HepG2 (cell line): ENCODE measurements at regions not wholly inside any gene's neighbourhood (a gene's known extent, or its start where the extent isn't known, plus 50 kb on each side); places are given as distances from the start of the nearest gene placed in this dataset.

Experiments
- ATAC-seq: fragments of 200-7000 bp; cut with Tn5 transposase; 3 replicates; pipeline ENCODE4 v1.9.1; 2020; ENCODE audit warnings: mild to moderate bottlenecking, moderate library complexity
- BruUV-seq: library from RNA; stranded (reverse); fragments of 400-500 nt; replicated peaks from 2 replicates; lab custom pipeline; 2021; lab: Mats Ljungman, UMichigan
- CTCF ChIA-PET: fragments of 300-600 bp; formaldehyde crosslinking; extraction: SDS; loops from one replicate; lab custom pipeline; 2021; ENCODE audit warnings: low total read pairs, inconsistent platforms, low intra/inter-chr PET ratio; lab: Yijun Ruan, JAX
- POLR2A ChIA-PET: fragments of 350-600 bp; sonication (Branson Sonifier 250); formaldehyde crosslinking; loops from one replicate; lab custom pipeline; 2020; ENCODE audit warnings: antibody characterized with exemption, inconsistent platforms; lab: Yijun Ruan, JAX
- DNase-seq: peaks from one replicate; pipeline ENCODE4 v3.0.0-alpha.2; 2015; ENCODE audit warnings: low spot score
- FAIRE-seq: peaks from 3 replicates; lab custom pipeline; 2011; peaks lifted over from hg19 to GRCh38; lab: Jason Lieb, UNC
- H2AFZ ChIP-seq: one replicate; pipeline ENCODE4 v1.6.1; 2011; ENCODE audit warnings: low read length, inconsistent platforms
- H3K27ac ChIP-seq: fragments of 300-600 bp; 3 replicates; pipeline ENCODE4 v1.8.0; 2011; ENCODE audit warnings: mixed run types, mild to moderate bottlenecking, mixed read lengths, low read length, inconsistent platforms; ENCODE audit not compliant: insufficient read depth; ENCODE audit errors: extremely low read length
- H3K27me3 ChIP-seq, 2 experiments: fragments of 200-600 bp in 1 of 2; 2 replicates in 1 of 2; 3 replicates in 1 of 2; pipeline versions ENCODE4 v1.6.0 to v1.8.0; 2011; ENCODE audit warnings: low read length in 2 of 2, mild to moderate bottlenecking in 2 of 2, moderate library complexity in 2 of 2, inconsistent platforms in 1 of 2; ENCODE audit not compliant: insufficient read depth in 2 of 2, control insufficient read depth in 1 of 2
- H3K36me3 ChIP-seq, 2 experiments: fragments of 200-600 bp in 1 of 2; replicated peaks in 1 of 2; 2 replicates in 1 of 2; 3 replicates in 1 of 2; pipeline versions ENCODE4 v1.5.1 to v1.8.0; 2011; ENCODE audit warnings: low read length in 2 of 2, inconsistent platforms in 1 of 2; ENCODE audit not compliant: insufficient read depth in 2 of 2, control insufficient read depth in 1 of 2
- H3K4me1 ChIP-seq: 2 replicates; pipeline ENCODE4 v1.5.1; 2012; ENCODE audit warnings: low read length, inconsistent platforms; ENCODE audit not compliant: insufficient read depth
- H3K4me2 ChIP-seq: 2 replicates; pipeline ENCODE4 v1.6.0; 2011; ENCODE audit warnings: low read depth, low read length, inconsistent platforms
- H3K4me3 ChIP-seq, 3 experiments: fragments of 200-600 bp in 1 of 3; sonication (generic), shearing (Covaris generic) in 1 of 3; replicated peaks in 1 of 3; 2 replicates each; pipeline ENCODE4 v1.5.1; 2011 to 2016; ENCODE audit warnings: low read length in 3 of 3, inconsistent platforms in 2 of 3, low read depth in 2 of 3, mild to moderate bottlenecking in 2 of 3, control low read depth in 1 of 3, mixed read lengths in 1 of 3; ENCODE audit not compliant: insufficient read depth in 1 of 3
- H3K79me2 ChIP-seq: one replicate; pipeline ENCODE4 v1.6.1; 2011; ENCODE audit warnings: low read length, inconsistent platforms; ENCODE audit not compliant: insufficient read depth
- H3K9ac ChIP-seq: 2 replicates; pipeline ENCODE4 v1.6.0; 2011; ENCODE audit warnings: mild to moderate bottlenecking, low read depth, low read length, inconsistent platforms; ENCODE audit not compliant: insufficient read depth
- H3K9me3 ChIP-seq: 2 replicates; pipeline ENCODE4 v1.5.1; 2012; ENCODE audit warnings: mild to moderate bottlenecking, low read length
- H4K20me1 ChIP-seq: 2 replicates; pipeline ENCODE4 v1.6.0; 2011; ENCODE audit warnings: inconsistent platforms, mild to moderate bottlenecking, low read length, moderate library complexity; ENCODE audit not compliant: insufficient read depth
- CREB3 ChIP-seq: sonication (generic); formaldehyde crosslinking; IDR thresholded peaks from 2 replicates; pipeline ENCODE4 v1.5.0; 2020; ENCODE audit warnings: missing genetic modification reagents
- FOSL2 ChIP-seq: sonication (generic); formaldehyde crosslinking; IDR thresholded peaks from 2 replicates; pipeline ENCODE4 v1.4.0; 2020; ENCODE audit warnings: missing genetic modification reagents
- MAFF ChIP-seq: IDR thresholded peaks from 2 replicates; pipeline ENCODE4 v1.6.1; 2011; ENCODE audit warnings: low read depth, low read length, improper control_type of control experiment
- MAFG ChIP-seq: sonication (generic); formaldehyde crosslinking; IDR thresholded peaks from 2 replicates; pipeline ENCODE4 v1.5.1; 2020; ENCODE audit warnings: mild to moderate bottlenecking, missing genetic modification reagents
- MAFK ChIP-seq, 2 experiments: IDR thresholded peaks in 1 of 2; conservative IDR thresholded peaks in 1 of 2; 2 replicates each; pipeline ENCODE4 v1.6.1; 2011; ENCODE audit warnings: improper control_type of control experiment in 2 of 2, low read length in 2 of 2
- MYNN ChIP-seq: sonication (generic); formaldehyde crosslinking; IDR thresholded peaks from 2 replicates; pipeline ENCODE4 v1.4.0; 2020; ENCODE audit warnings: mild to moderate bottlenecking, low read depth, missing genetic modification reagents
- NFE2 ChIP-seq: sonication (generic); formaldehyde crosslinking; IDR thresholded peaks from 2 replicates; pipeline ENCODE4 v1.4.0; 2020; ENCODE audit warnings: missing genetic modification reagents
- NFE2L2 ChIP-seq: fragments of 150-350 bp; IDR thresholded peaks from 2 replicates; pipeline ENCODE4 v1.6.1; 2014; ENCODE audit warnings: low read length
- POLR2A ChIP-seq, 2 experiments: IDR thresholded peaks; 2 replicates each; pipeline ENCODE4 v1.6.1; 2011; ENCODE audit warnings: low read depth in 2 of 2, low read length in 2 of 2, mild to moderate bottlenecking in 1 of 2, moderate library complexity in 1 of 2; ENCODE audit not compliant: insufficient read depth in 1 of 2
- SIX4 ChIP-seq: sonication (generic); formaldehyde crosslinking; IDR thresholded peaks from 2 replicates; pipeline ENCODE4 v1.4.0; 2020; ENCODE audit warnings: missing genetic modification reagents
- YY1 ChIP-seq: IDR thresholded peaks from 2 replicates; pipeline ENCODE4 v1.6.1; 2011; ENCODE audit warnings: low read length, low read depth, moderate library complexity, mild to moderate bottlenecking; ENCODE audit not compliant: insufficient read depth, insufficient replicate concordance
- ZFP41 ChIP-seq: sonication (generic); formaldehyde crosslinking; IDR thresholded peaks from 2 replicates; pipeline ENCODE4 v1.4.0; 2020; ENCODE audit warnings: mild to moderate bottlenecking, missing genetic modification reagents, borderline replicate concordance
- ZGPAT ChIP-seq: IDR thresholded peaks from 2 replicates; pipeline ENCODE4 v1.6.1; 2016; ENCODE audit warnings: mild to moderate bottlenecking
- ZNF136 ChIP-seq: sonication (generic); formaldehyde crosslinking; IDR thresholded peaks from 2 replicates; pipeline ENCODE4 v1.8.1; 2022; ENCODE audit warnings: low read depth, mild to moderate bottlenecking, moderate library complexity, missing genetic modification reagents
- ZNF567 ChIP-seq: sonication (generic); formaldehyde crosslinking; IDR thresholded peaks from 2 replicates; pipeline ENCODE4 v1.8.1; 2023; ENCODE audit warnings: mild to moderate bottlenecking, missing genetic modification reagents, borderline replicate concordance
- ZNF770 ChIP-seq: sonication (generic); formaldehyde crosslinking; IDR thresholded peaks from 2 replicates; pipeline ENCODE4 v1.5.0; 2020; ENCODE audit warnings: mild to moderate bottlenecking, missing genetic modification reagents
- WGBS: methylation state at CpG from one replicate; pipeline ENCODE4 v1.1.6; 2017; ENCODE audit warnings: low lambda C conversion rate; 5-methylcytosine and 5-hydroxymethylcytosine counted together
- in situ Hi-C: cut with HindIII; loops from 2 replicates; pipeline ENCODE4 v1.10.0; 2017; ENCODE audit warnings: low pct_unique_long_range_greater_than_20kb; ENCODE audit not compliant: extremely low pct_ligation_motif_present
- intact Hi-C: fragments of 100-400 bp; cut with micrococcal nuclease; formaldehyde crosslinking; loops from one replicate; pipeline ENCODE4 v1.10.0; 2022; ENCODE audit not compliant: unreplicated experiment

GRCh38 chr2:8229546-8229986 lies 452.3 kb upstream of the ID2 start:
- CTCF ChIA-PET, result no interaction called here
- no peaks in the 10 kb centered on the region for H3K79me2 ChIP-seq
- DNase-seq (peak; percentile 28), ATAC-seq (peak; percentile 68), FAIRE-seq (no peak)
- no peaks in the 10 kb centered on the region for H3K36me3 ChIP-seq
- no TSS peak for BruUV-seq
- H3K4me3 ChIP-seq, result no peak overlapping the region
- H2AFZ ChIP-seq, result no peak overlapping the region
- no peak overlapping the region for H3K27ac ChIP-seq
- H3K9ac ChIP-seq, result no peak overlapping the region
- no peaks in the 10 kb centered on the region for H3K4me1 ChIP-seq
- TF ChIP-seq MAFF (peak; percentile 83), FOSL2 (CRISPR knock-in tag) (peak; percentile 29; the same call in 1 of the 2 replicates), ZNF567 (CRISPR knock-in tag) (no peak), MAFK (conservative IDR thresholded peaks at IDR 0.05 in 1 of 2, IDR thresholded peaks at IDR 0.05 in 1 of 2; ENCODE audit: low read length in 2 of 2) (peak; percentile 89 to 93), YY1 (no peak), NFE2 (peak; percentile 88; the same call in 1 of the 2 replicates), CREB3 (CRISPR knock-in tag) (no peak), ZFP41 (CRISPR knock-in tag) (no peak), ZNF770 (CRISPR knock-in tag) (peak; percentile 61; the same call in 1 of the 2 replicates), NFE2L2 (peak; percentile 96), ZGPAT (peak; percentile 15; the same call in 1 of the 2 replicates), POLR2A (IDR thresholded peaks at IDR 0.05; ENCODE audit: insufficient read depth in 1 of 2, low read depth in 2 of 2, low read length in 2 of 2) (no peak), SIX4 (CRISPR knock-in tag) (no peak), MYNN (CRISPR knock-in tag) (no peak), ZNF136 (CRISPR knock-in tag) (no peak), MAFG (peak; percentile 86)
- TF ChIP-seq, all 625 proteins: peak for 8
- no peaks in the 10 kb centered on the region for H4K20me1 ChIP-seq
- whole genome bisulfite sequencing, result 56% methylated on average over 10 of the region's 10 CpGs
- peak overlapping the region; percentile 43; the same call in 1 of the 2 replicates for H3K4me2 ChIP-seq
- in situ Hi-C loops, result no loop called here
- POLR2A ChIA-PET, result no interaction called here
- H3K9me3 ChIP-seq, result no peaks in the 10 kb centered on the region
- intact Hi-C loops, result no loop called here
- 0 out of 5 replicates have a peak, but pooled peaks cover 0 to under 1% of the 10 kb centered on the region in 2 experiments for H3K27me3 ChIP-seq
